ENCODE measurements at regions not wholly inside any gene's neighbourhood (a gene's known extent, or its start where the extent isn't known, plus 50 kb on each side); places are given as distances from the start of the nearest gene placed in this dataset.

DNA sequence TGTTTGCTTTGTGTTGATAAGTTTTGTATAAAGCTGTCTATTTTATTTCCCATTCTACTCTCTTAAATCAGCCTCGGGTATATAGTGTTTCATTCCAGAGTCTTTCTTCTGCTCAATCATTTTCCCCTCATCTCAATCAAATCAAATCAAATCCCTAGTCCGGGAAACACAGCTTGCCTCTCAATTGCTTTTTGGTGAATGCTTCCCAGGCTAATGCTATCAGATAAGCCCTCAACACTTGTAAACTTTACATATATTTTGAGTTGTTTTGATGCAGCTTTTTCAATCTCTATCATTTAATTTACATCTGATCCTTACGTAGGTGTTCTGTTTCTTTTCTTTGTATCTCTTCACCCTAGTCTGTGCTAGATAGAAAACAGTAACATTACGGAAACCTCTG is 416.7 kb upstream of the PDE3A start:
- no peaks in the 10 kb centered on the region for H3K9me3 ChIP-seq (ENCODE audit: control insufficient read depth, insufficient read depth, low read depth, low read length)
- TF ChIP-seq EZH2 (IDR thresholded peaks at IDR 0.05; ENCODE audit: low read length, missing control alignments): no peak
- no peak for TF ChIP-seq CTCF (conservative IDR thresholded peaks at IDR 0.05 in 1 of 2, IDR thresholded peaks at IDR 0.05 in 1 of 2; ENCODE audit: low read depth in 1 of 2, low read length in 2 of 2)
- no peak overlapping the region for H3K4me3 ChIP-seq (replicated peaks in 1 of 4; ENCODE audit: control extremely low read depth in 1 of 4, insufficient read depth in 1 of 4, low read depth in 3 of 4, low read length in 4 of 4)
- no peaks in the 10 kb centered on the region for H4K20me1 ChIP-seq (ENCODE audit: control insufficient read depth, extremely low read depth, insufficient read depth, low read length)
- no peaks in the 10 kb centered on the region for H3K27me3 ChIP-seq (ENCODE audit: control insufficient read depth, insufficient read depth, low read length)
- H3K4me2 ChIP-seq (ENCODE audit: extremely low read depth, insufficient read depth, low read length): no peak overlapping the region
- H3K4me1 ChIP-seq (ENCODE audit: control insufficient read depth, extremely low read depth, insufficient read depth, low read length): no peaks in the 10 kb centered on the region
- no peak overlapping the region for H2AFZ ChIP-seq (ENCODE audit: low read length)
- DNase-seq (ENCODE audit: low read depth in 2 of 2): no peak
- no peak overlapping the region for H3K9ac ChIP-seq (ENCODE audit: insufficient read depth, low read length)
- no peaks in the 10 kb centered on the region for H3K36me3 ChIP-seq (ENCODE audit: control insufficient read depth, insufficient read depth, low read length)
- H3K79me2 ChIP-seq (ENCODE audit: control insufficient read depth, insufficient read depth, low read length): no peaks in the 10 kb centered on the region
- H3K27ac ChIP-seq (ENCODE audit: insufficient read depth, low read length): no peak overlapping the region

DNA sequence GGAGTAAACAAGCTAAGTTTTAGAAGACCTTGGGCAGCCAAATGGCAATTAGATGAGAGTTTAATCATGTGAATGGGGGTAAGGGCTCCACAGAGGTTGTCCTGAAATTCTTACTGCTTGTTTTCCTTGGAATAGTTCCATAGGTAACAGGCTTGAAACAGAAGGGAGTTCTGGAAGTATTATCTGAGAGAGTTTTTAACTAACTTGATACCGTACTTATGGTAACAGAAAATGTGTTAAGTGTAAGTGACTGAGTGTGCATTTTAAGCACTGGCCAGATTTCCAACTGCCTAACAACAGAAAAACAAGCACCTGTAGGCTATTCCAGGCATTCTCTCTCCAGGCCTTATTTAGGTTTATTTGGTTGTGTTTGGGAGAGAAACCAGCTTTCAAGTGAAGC is 414.6 kb upstream of the PDE3A start:
- Histone ChIP-seq H3K4me1 (ENCODE audit: control insufficient read depth, extremely low read depth, insufficient read depth, low read length) (no peaks in the 10 kb centered on the region), H3K27me3 (ENCODE audit: control insufficient read depth, insufficient read depth, low read length) (no peaks in the 10 kb centered on the region), H3K36me3 (ENCODE audit: control insufficient read depth, insufficient read depth, low read length) (no peaks in the 10 kb centered on the region), H3K4me3 (replicated peaks in 1 of 4; ENCODE audit: control extremely low read depth in 1 of 4, insufficient read depth in 1 of 4, low read depth in 3 of 4, low read length in 4 of 4) (no peak overlapping the region), H3K27ac (ENCODE audit: insufficient read depth, low read length) (no peak overlapping the region), H3K4me2 (ENCODE audit: extremely low read depth, insufficient read depth, low read length) (no peak overlapping the region), H3K9me3 (ENCODE audit: control insufficient read depth, insufficient read depth, low read depth, low read length) (no peaks in the 10 kb centered on the region), H3K9ac (ENCODE audit: insufficient read depth, low read length) (no peak overlapping the region), H2AFZ (ENCODE audit: low read length) (no peak overlapping the region), H4K20me1 (ENCODE audit: control insufficient read depth, extremely low read depth, insufficient read depth, low read length) (no peaks in the 10 kb centered on the region), H3K79me2 (ENCODE audit: control insufficient read depth, insufficient read depth, low read length) (no peaks in the 10 kb centered on the region)
- no peak for TF ChIP-seq EZH2 (IDR thresholded peaks at IDR 0.05; ENCODE audit: low read length, missing control alignments)
- TF ChIP-seq CTCF (conservative IDR thresholded peaks at IDR 0.05 in 1 of 2, IDR thresholded peaks at IDR 0.05 in 1 of 2; ENCODE audit: low read depth in 1 of 2, low read length in 2 of 2): no peak
- peak in 1 of 2 donors; percentile 20 for DNase-seq (ENCODE audit: low read depth in 2 of 2)

DNA sequence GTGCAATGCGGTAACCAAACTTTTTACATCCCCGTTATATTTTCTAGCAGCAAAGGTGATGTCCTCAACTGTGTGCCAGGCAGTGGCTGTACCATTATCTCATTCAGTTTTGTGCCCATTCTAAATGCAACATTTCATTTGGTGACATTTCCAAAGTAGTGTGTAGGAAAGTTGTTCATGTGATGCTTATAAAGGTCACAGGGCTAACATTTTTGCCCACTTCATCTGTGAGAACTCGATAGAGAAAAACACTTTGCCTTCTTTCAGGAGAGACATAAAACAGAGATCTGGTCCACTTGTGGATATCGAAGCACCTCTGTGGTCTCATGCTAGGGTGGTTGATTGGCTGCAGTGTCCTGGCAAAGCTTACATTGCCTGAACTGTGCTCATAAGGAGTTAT is 414.2 kb upstream of the PDE3A start:
- Histone ChIP-seq H3K4me3 (replicated peaks in 1 of 4; ENCODE audit: control extremely low read depth in 1 of 4, insufficient read depth in 1 of 4, low read depth in 3 of 4, low read length in 4 of 4) (no peak overlapping the region), H3K27me3 (ENCODE audit: control insufficient read depth, insufficient read depth, low read length) (no peaks in the 10 kb centered on the region), H3K9ac (ENCODE audit: insufficient read depth, low read length) (no peak overlapping the region), H2AFZ (ENCODE audit: low read length) (no peak overlapping the region), H3K79me2 (ENCODE audit: control insufficient read depth, insufficient read depth, low read length) (no peaks in the 10 kb centered on the region), H3K27ac (ENCODE audit: insufficient read depth, low read length) (no peak overlapping the region), H3K9me3 (ENCODE audit: control insufficient read depth, insufficient read depth, low read depth, low read length) (no peaks in the 10 kb centered on the region), H3K36me3 (ENCODE audit: control insufficient read depth, insufficient read depth, low read length) (no peaks in the 10 kb centered on the region), H3K4me2 (ENCODE audit: extremely low read depth, insufficient read depth, low read length) (no peak overlapping the region), H4K20me1 (ENCODE audit: control insufficient read depth, extremely low read depth, insufficient read depth, low read length) (no peaks in the 10 kb centered on the region), H3K4me1 (ENCODE audit: control insufficient read depth, extremely low read depth, insufficient read depth, low read length) (no peaks in the 10 kb centered on the region)
- TF ChIP-seq EZH2 (IDR thresholded peaks at IDR 0.05; ENCODE audit: low read length, missing control alignments) (no peak), CTCF (conservative IDR thresholded peaks at IDR 0.05 in 1 of 2, IDR thresholded peaks at IDR 0.05 in 1 of 2; ENCODE audit: low read depth in 1 of 2, low read length in 2 of 2) (no peak)
- DNase-seq (ENCODE audit: low read depth in 2 of 2): no peak

All from fibroblast of lung (primary cell).